GM18498 (cell line): ENCODE measurements at regions not wholly inside any gene's neighbourhood (a gene's known extent, or its start where the extent isn't known, plus 50 kb on each side); places are given as distances from the start of the nearest gene placed in this dataset.
A peak's percentile ranks its signal among the peaks of the same experiment; 100 is the strongest.
"Not testable (repeated sequence)": the region's sequence is repeated elsewhere in the genome, so short reads cannot be mapped to it uniquely, and the experiment has no call there.

Experiments used
- ATAC-seq: cut with Tn5 transposase; IDR thresholded peaks from one replicate; pipeline ENCODE4 v1.9.1; 2021; ENCODE audit warnings: mild to moderate bottlenecking, moderate library complexity; ENCODE audit not compliant: unreplicated experiment

GRCh38 chr10:4186849-4187540 lies 402.0 kb upstream of the KLF6 start:
- ATAC-seq = no peak

DNA sequence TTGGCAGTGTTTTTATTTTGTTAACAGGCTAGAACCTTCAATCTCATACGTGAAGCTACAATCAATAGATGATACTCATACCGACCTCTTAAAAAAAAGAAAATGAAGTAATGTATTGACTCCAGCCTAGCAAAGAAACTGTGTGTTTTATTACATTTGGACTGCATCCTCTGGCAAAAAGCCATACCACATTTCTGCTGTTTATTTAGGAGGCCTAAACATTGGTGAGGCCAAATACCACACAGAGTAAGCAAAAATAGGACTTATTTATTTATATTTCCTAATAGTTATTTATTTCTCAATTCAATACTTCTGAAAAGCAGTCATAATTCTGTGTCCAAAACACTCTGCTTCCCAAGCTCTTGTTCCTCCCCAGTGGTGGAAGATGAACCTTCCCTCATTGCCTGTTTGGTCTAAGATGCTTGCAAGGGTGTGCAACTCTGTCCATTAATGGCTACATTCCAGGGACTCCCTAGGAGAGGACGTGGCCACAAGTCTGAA lies 398.8 kb upstream of the KLF6 start:
- ATAC-seq = no peak

DNA sequence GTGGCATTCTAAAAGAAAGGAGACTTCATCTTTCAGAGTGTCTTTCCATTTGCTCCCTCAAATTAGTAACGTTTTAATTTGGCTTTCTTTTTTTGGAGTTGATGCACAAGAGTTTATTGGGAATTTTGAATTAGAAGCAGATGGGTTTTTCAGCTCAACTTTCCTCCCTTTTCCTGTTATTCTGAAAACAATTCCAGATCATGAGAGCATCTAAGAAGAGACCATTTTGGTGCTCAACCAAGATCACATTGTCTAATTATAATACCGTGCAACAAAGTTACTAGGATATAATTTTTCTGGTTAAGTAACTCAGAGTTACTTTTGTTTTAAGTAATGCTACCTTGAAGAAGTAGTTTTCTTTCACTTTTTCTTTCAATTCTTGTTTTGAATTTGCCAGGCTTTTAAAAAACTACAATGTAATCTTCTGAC lies 396.6 kb upstream of the KLF6 start:
- no peak for ATAC-seq

- no peak for ATAC-seq
These were observed 396.1 kb upstream of the KLF6 start for GRCh38 chr10:4181081-4181480.

- ATAC-seq = no peak
These were observed 392.8 kb upstream of the KLF6 start for GRCh38 chr10:4177791-4178190.

- ATAC-seq = peak; percentile 37
These were observed 391.7 kb upstream of the KLF6 start for GRCh38 chr10:4176500-4177281.

GRCh38 chr10:4174197-4174596 lies 389.2 kb upstream of the KLF6 start:
- no peak for ATAC-seq

DNA sequence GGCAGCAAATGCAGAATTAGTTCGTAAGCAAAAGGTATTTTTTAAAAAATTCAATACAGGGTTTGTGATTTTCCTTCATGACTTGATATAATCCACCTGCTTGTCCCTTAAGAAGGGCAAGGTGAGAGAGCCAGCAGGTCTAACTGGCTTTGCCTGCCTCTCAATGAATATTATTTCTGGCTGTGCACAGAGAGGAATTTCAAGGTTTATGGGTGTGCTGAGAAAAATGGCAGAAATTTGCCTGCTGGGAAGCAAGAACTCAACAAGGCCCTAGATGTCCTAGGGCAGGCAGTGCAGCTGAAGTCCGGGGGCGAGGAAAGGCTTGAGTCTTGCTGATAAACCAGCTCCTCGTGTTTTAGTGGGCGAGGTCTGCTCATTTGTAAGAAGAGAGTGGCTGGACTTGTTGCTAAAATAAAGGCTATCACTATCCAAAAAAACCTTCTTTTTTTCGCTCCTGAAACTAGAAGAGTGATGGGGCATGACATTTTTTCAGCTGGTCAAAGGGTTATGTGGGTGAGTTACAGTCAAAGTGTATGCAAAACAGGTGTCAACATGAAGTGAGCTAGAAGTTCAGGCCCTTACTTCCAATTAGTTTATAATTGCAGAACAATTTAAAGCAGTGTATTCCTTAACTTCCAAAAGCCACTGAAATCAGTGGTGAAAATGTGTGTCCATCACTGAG lies 385.8 kb upstream of the KLF6 start:
- peak; percentile 60 for ATAC-seq

- ATAC-seq = no peak
These were observed 385.2 kb upstream of the KLF6 start for GRCh38 chr10:4170181-4170580.

DNA sequence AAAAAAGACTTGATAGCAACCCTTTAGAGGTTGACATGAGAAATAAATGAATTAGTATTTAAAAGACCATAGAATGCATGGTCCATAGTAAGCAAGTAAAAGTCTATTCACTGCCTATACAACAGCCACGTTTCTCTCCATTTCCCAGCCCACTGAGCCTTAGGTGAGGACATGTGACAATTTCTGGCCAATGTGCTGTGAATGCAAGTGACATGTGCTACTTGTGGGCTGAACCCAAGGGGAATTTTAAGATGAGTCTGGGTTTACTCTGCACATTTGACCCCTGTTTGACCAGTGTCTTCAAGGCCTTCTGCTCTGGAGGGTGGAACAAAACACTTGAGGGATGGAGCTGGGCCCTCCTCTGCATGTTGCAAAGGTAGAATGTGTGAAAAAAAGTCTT lies 384.4 kb upstream of the KLF6 start:
- no peak for ATAC-seq

GRCh38 chr10:4167216-4167615 lies 382.2 kb upstream of the KLF6 start:
- no peak for ATAC-seq

- no peak for ATAC-seq
These were observed 377.7 kb upstream of the KLF6 start for GRCh38 chr10:4162571-4163286.

DNA sequence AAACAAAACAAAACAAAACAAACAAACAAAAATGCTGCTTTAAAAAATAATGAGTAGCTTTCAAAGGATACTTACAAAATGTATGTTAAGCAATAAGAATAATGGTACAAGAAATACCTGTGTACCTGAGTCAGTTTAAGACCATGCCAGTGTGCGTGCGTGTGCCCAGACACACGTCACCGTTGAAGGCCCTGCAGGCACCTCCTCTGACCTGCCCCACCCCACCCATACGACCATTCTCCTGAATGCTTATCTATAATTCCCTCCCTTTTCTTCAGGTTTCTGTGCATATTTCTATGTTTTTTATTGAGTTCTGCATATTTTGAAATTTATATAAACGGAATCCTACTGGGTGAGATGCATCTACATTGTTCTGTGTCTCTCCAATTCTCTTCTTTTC lies 374.2 kb upstream of the KLF6 start:
- no peak for ATAC-seq

- ATAC-seq = no peak
These were observed 369.2 kb upstream of the KLF6 start for GRCh38 chr10:4154191-4154715.

DNA sequence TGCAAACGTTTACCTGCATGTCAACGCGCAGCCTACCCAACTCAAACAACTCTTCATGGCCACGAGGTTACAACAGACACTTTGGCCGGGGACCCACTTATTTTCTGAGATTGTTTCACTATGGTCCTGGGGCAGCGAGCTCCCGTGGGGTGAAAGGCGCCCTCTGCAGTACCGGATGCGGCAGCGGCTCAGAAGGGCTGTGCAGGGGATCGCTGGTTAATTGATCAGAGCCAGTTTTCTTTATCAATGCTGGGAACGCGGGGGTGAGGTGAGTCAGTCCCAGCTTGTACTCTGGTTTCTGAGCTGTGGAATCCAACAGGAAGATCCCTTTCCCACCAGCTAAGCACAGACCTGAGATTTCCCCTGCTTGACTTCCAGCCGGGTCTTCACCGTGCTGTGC lies 366.5 kb upstream of the KLF6 start:
- no peak for ATAC-seq

- ATAC-seq = no peak
These were observed 365.7 kb upstream of the KLF6 start for GRCh38 chr10:4150676-4151075.

GRCh38 chr10:4149460-4149859 lies 364.5 kb upstream of the KLF6 start:
- not testable (repeated sequence) for ATAC-seq

DNA sequence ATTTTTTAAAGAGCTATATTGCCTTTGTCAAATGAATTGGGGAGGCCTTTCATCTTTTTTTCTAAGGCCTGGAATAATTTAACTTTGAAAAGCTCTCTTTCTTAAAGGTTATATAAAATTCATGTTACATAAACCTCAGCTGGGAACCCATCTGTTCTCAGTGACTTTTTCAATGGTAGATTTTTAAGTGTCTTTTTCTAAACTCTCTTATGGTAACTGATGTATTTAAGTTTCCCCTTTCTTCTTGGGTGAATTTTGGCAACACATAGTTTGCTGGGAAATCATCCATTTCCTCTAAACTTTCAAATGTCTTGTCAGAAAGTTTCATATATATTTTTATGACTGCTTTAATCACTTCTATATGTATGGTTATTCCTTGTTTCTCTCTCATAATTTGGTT lies 362.2 kb upstream of the KLF6 start:
- no peak for ATAC-seq

DNA sequence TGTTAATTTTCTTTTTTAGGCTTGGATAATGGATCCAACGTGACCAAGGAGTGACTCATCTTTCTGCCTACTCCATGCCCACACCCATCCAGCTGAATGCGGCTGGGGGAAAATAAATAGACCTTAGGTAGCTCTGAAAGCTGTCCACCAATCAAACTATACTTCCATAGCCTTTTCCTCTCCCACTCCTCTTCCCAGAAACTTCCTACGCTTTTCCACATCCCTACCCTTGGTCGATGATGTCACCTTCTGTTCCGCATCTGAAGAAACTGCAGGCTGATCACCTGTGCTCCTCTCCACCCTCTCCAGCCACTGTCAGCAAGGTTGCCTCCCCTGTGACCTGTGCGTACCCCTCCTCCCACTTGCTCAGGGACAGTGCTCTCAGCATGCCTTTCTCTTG lies 359.8 kb upstream of the KLF6 start:
- ATAC-seq = no peak

DNA sequence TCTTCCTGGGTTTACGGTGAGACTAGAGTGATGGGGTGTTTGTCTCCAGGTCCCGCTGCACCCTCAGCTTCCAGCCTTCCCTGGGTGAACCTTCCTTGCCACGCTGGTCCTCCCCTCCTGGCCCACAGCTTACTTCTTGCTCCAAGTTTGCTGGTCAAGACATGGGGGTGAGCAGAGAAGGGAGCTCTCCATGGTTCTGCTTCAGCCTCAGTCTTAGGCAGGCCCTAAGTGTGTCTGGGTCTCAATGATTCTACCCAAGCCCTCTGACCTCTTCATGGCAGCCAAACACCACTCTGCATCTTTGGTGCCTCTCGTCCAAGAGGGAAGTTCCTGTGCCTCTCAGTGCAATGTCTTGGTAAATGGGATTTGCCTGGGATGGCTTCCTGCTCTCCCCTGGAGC lies 356.5 kb upstream of the KLF6 start:
- no peak for ATAC-seq
